IMR-90 (cell line): ENCODE measurements at regions not wholly inside any gene's neighbourhood (a gene's known extent, or its start where the extent isn't known, plus 50 kb on each side); places are given as distances from the start of the nearest gene placed in this dataset.

ENCODE experiments used
- ATAC-seq: fragments of 200-7000 bp; cut with Tn5 transposase; 2 replicates; pipeline ENCODE4 v1.9.1; 2020; ENCODE audit warnings: low read depth, mild to moderate bottlenecking, moderate library complexity
- BruUV-seq: library from RNA; stranded (reverse); fragments of 400-500 nt; replicated peaks from 2 replicates; lab custom pipeline; 2021; lab: Mats Ljungman, UMichigan
- CTCF ChIA-PET: fragments of 300-600 bp; formaldehyde crosslinking; extraction: SDS; loops from one replicate; lab custom pipeline; 2021; ENCODE audit warnings: antibody characterized with exemption; lab: Yijun Ruan, JAX
- POLR2A ChIA-PET: fragments of 300-600 bp; sonication (Branson Sonifier 250); formaldehyde crosslinking; loops from one replicate; lab custom pipeline; 2022; ENCODE audit warnings: antibody characterized with exemption; ENCODE audit not compliant: unreplicated experiment; lab: Charles Lee
- DNase-seq: peaks from one replicate; pipeline ENCODE4 v3.0.0; 2013
- H2AFZ ChIP-seq: replicated peaks from 2 replicates; pipeline ENCODE3; 2013; ENCODE audit warnings: low read length, mild to moderate bottlenecking; ENCODE audit not compliant: poor library complexity
- H2AK5ac ChIP-seq: 2 replicates; pipeline ENCODE4 v1.6.1; 2013; ENCODE audit warnings: low read depth, low read length, inconsistent platforms
- H2AK9ac ChIP-seq: replicated peaks from 2 replicates; pipeline ENCODE3; 2013; ENCODE audit warnings: mild to moderate bottlenecking, low read depth, low read length, moderate library complexity; ENCODE audit not compliant: poor library complexity
- H2BK120ac ChIP-seq: 2 replicates; pipeline ENCODE4 v1.6.1; 2013; ENCODE audit warnings: low read depth, low read length, inconsistent platforms
- H2BK15ac ChIP-seq: 3 replicates; pipeline ENCODE4 v1.6.1; 2013; ENCODE audit warnings: low read depth, low read length, inconsistent platforms
- H2BK20ac ChIP-seq: 2 replicates; pipeline ENCODE4 v1.6.1; 2013; ENCODE audit warnings: low read depth, mild to moderate bottlenecking, inconsistent platforms, low read length, moderate library complexity
- H2BK5ac ChIP-seq: 2 replicates; pipeline ENCODE4 v1.6.1; 2013; ENCODE audit warnings: mild to moderate bottlenecking, low read depth, low read length, inconsistent platforms; ENCODE audit not compliant: poor library complexity, severe bottlenecking
- H3K14ac ChIP-seq: replicated peaks from 2 replicates; pipeline ENCODE4 v1.6.1; 2013; ENCODE audit warnings: low read depth, low read length, inconsistent platforms
- H3K18ac ChIP-seq: 2 replicates; pipeline ENCODE4 v1.6.1; 2013; ENCODE audit warnings: low read depth, low read length, control low read depth
- H3K23ac ChIP-seq: 2 replicates; pipeline ENCODE4 v1.6.1; 2013; ENCODE audit warnings: low read depth, low read length, inconsistent platforms
- H3K27ac ChIP-seq: 2 replicates; pipeline ENCODE4 v1.5.1; 2013; ENCODE audit warnings: mild to moderate bottlenecking, control low read depth, low read length; ENCODE audit not compliant: insufficient read depth
- H3K27me3 ChIP-seq: 2 replicates; pipeline ENCODE4 v1.6.1; 2013; ENCODE audit warnings: low read length; ENCODE audit not compliant: control insufficient read depth, insufficient read depth
- H3K36me3 ChIP-seq: 2 replicates; pipeline ENCODE4 v1.6.1; 2013; ENCODE audit warnings: low read length, mixed read lengths; ENCODE audit not compliant: control insufficient read depth, insufficient read depth
- H3K4ac ChIP-seq: 2 replicates; pipeline ENCODE4 v1.6.1; 2013; ENCODE audit warnings: low read depth, low read length, inconsistent platforms
- H3K4me1 ChIP-seq: 2 replicates; pipeline ENCODE4 v1.6.1; 2013; ENCODE audit warnings: low read length, mixed read lengths; ENCODE audit not compliant: control insufficient read depth, insufficient read depth
- H3K4me2 ChIP-seq: 2 replicates; pipeline ENCODE4 v1.6.1; 2013; ENCODE audit warnings: low read depth, mild to moderate bottlenecking, control low read depth, low read length, moderate library complexity
- H3K4me3 ChIP-seq: 2 replicates; pipeline ENCODE4 v1.5.1; 2013; ENCODE audit warnings: low read depth, mild to moderate bottlenecking, control low read depth, low read length, moderate library complexity; ENCODE audit not compliant: insufficient read depth
- H3K56ac ChIP-seq: 2 replicates; pipeline ENCODE4 v1.6.1; 2013; ENCODE audit warnings: low read length, inconsistent platforms; ENCODE audit not compliant: insufficient read depth; ENCODE audit errors: extremely low read depth
- H3K79me1 ChIP-seq, 2 experiments: 2 replicates each; pipeline ENCODE4 v1.6.1; 2013; ENCODE audit warnings: low read length in 2 of 2, inconsistent platforms in 1 of 2, low read depth in 1 of 2
- H3K9ac ChIP-seq: 2 replicates; pipeline ENCODE4 v1.6.1; 2013; ENCODE audit warnings: low read depth, low read length, control low read depth
- H3K9me1 ChIP-seq: 2 replicates; pipeline ENCODE4 v1.6.1; 2013; ENCODE audit warnings: low read length, inconsistent platforms; ENCODE audit not compliant: insufficient read depth
- H3K9me3 ChIP-seq: 2 replicates; pipeline ENCODE4 v1.6.1; 2013; ENCODE audit warnings: low read length; ENCODE audit not compliant: control insufficient read depth, insufficient read depth
- H4K20me1 ChIP-seq: 2 replicates; pipeline ENCODE4 v1.6.1; 2013; ENCODE audit warnings: low read length, inconsistent platforms; ENCODE audit not compliant: insufficient read depth
- H4K5ac ChIP-seq: 2 replicates; pipeline ENCODE4 v1.6.1; 2013; ENCODE audit warnings: mild to moderate bottlenecking, low read depth, low read length, control low read depth
- H4K8ac ChIP-seq, 2 experiments: 2 replicates each; pipeline ENCODE4 v1.6.1; 2013; ENCODE audit warnings: low read depth in 2 of 2, low read length in 2 of 2, control low read depth in 1 of 2, inconsistent platforms in 1 of 2
- H4K91ac ChIP-seq: 2 replicates; pipeline ENCODE4 v1.6.1; 2013; ENCODE audit warnings: low read depth, low read length, inconsistent platforms; ENCODE audit not compliant: insufficient read depth
- CEBPB ChIP-seq: IDR thresholded peaks from 2 replicates; pipeline ENCODE4 v1.6.1; 2012; ENCODE audit warnings: low read depth, low read length, improper control_type of control experiment
- CHD1 ChIP-seq: IDR thresholded peaks from 2 replicates; pipeline ENCODE4 v1.6.1; 2012; ENCODE audit warnings: low read depth, low read length, improper control_type of control experiment
- ELK1 ChIP-seq: fragments of 150-350 bp; IDR thresholded peaks from 2 replicates; pipeline ENCODE4 v1.6.1; 2016; ENCODE audit warnings: low read depth, mild to moderate bottlenecking, low read length, moderate library complexity, borderline replicate concordance
- WGBS, 2 experiments: methylation state at CpG; one replicate each; pipeline versions ENCODE4 v1.1.5 to v1.1.7; 2013; ENCODE audit warnings: missing lambda C conversion rate in 2 of 2; ENCODE audit not compliant: insufficient read length in 1 of 2; ENCODE audit errors: extremely low coverage in 2 of 2; 5-methylcytosine and 5-hydroxymethylcytosine counted together
- dilution Hi-C: fragments of 300-500 bp; cut with HindIII; formaldehyde crosslinking; loops from one replicate; pipeline ENCODE4 v1.14.3; 2018; ENCODE audit warnings: low sequenced_read_pairs; ENCODE audit not compliant: unreplicated experiment
- in situ Hi-C: fragments of 300-500 bp; cut with MboI; formaldehyde crosslinking; loops from 3 replicates; pipeline ENCODE4 v1.14.3; 2019; ENCODE audit warnings: low sequenced_read_pairs, inconsistent platforms, mixed read lengths
- intact Hi-C: fragments of 100-400 bp; cut with micrococcal nuclease; formaldehyde crosslinking; loops from 2 replicates; pipeline ENCODE4 v1.10.0; 2022

DNA sequence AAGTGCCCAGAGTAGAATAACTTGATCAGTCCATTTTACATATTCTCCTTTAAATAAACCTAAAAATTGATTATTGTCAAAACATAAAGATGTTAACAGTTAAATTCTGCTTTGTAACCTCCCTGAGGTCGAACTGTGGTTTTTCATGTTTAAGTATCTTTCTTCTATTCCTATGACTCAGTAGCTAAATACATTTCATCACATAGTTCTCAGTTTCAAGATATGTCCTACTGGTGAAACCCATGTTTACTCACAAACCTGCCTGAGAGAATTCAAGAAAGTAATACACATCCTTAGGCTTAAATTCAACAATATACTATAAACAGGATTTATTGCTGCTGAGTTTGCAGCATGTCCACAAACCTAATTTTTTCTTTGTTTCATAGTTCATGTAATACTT is 692.9 kb downstream of the ZPLD1 start:
- no peak overlapping the region for H3K9ac ChIP-seq
- H3K4me3 ChIP-seq, result no peak overlapping the region
- no peak overlapping the region for H2BK20ac ChIP-seq
- no peak overlapping the region for H3K18ac ChIP-seq
- no peak overlapping the region for H2AK9ac ChIP-seq
- no TSS peak for BruUV-seq
- H4K20me1 ChIP-seq, result no peaks in the 10 kb centered on the region
- ChIA-PET POLR2A (no interaction called here), CTCF (no interaction called here)
- no peak for DNase-seq
- H3K9me3 ChIP-seq, result no peaks in the 10 kb centered on the region
- H3K27ac ChIP-seq, result no peak overlapping the region
- H2BK5ac ChIP-seq, result no peak overlapping the region
- H2BK15ac ChIP-seq, result no peak overlapping the region
- no peak overlapping the region for H2BK120ac ChIP-seq
- no peak overlapping the region for H4K8ac ChIP-seq
- H3K23ac ChIP-seq, result no peak overlapping the region
- no peak for TF ChIP-seq ELK1
- no peak for TF ChIP-seq CEBPB
- TF ChIP-seq CHD1, result no peak
- in situ Hi-C loops, result no loop called here
- no peaks in the 10 kb centered on the region for H3K4me1 ChIP-seq
- no peak overlapping the region for H2AFZ ChIP-seq
- H3K79me1 ChIP-seq, result no peaks in the 10 kb centered on the region
- H4K5ac ChIP-seq, result no peak overlapping the region
- H3K4ac ChIP-seq, result no peak overlapping the region
- H3K27me3 ChIP-seq, result no peaks in the 10 kb centered on the region
- H3K9me1 ChIP-seq, result no peaks in the 10 kb centered on the region
- H3K4me2 ChIP-seq, result no peak overlapping the region
- no CpG with 5 or more reads among the region's 1 CpG for WGBS, 2 experiments
- H3K36me3 ChIP-seq, result no peaks in the 10 kb centered on the region
- no peak overlapping the region for H3K56ac ChIP-seq
- dilution Hi-C loops, result no loop called here
- no peak overlapping the region for H2AK5ac ChIP-seq
- intact Hi-C loops, result no loop called here
- no peak overlapping the region for H3K14ac ChIP-seq
- H4K91ac ChIP-seq, result no peak overlapping the region
- no peak for ATAC-seq
